H1 (cell line): ENCODE measurements at regions not wholly inside any gene's neighbourhood (a gene's known extent, or its start where the extent isn't known, plus 50 kb on each side); places are given as distances from the start of the nearest gene placed in this dataset.

Experiments
- CTCF ChIA-PET: fragments of 300-600 bp; sonication (Branson Sonifier 250); formaldehyde crosslinking; loops from one replicate; lab custom pipeline; 2021; ENCODE audit not compliant: partially characterized antibody; lab: Charles Lee
- POLR2A ChIA-PET: fragments of 300-600 bp; sonication (Branson Sonifier 250); formaldehyde crosslinking; loops from one replicate; lab custom pipeline; 2021; ENCODE audit warnings: inconsistent platforms; ENCODE audit not compliant: partially characterized antibody; lab: Charles Lee
- DNase-seq, 2 experiments: peaks; one replicate each; pipeline versions ENCODE4 v3.0.0 to v3.0.0-alpha.2; 2010 to 2022; ENCODE audit warnings: low spot score in 2 of 2, low read depth in 1 of 2, mixed read lengths in 1 of 2
- FAIRE-seq: peaks from 2 replicates; lab custom pipeline; 2011; peaks lifted over from hg19 to GRCh38; lab: Jason Lieb, UNC
- H2AFZ ChIP-seq: 2 replicates; pipeline ENCODE4 v1.8.1; 2012; ENCODE audit warnings: low read length, inconsistent platforms
- H2AK5ac ChIP-seq: 2 replicates; pipeline ENCODE4 v1.6.1; 2013; ENCODE audit warnings: low read depth, low read length
- H2BK120ac ChIP-seq: replicated peaks from 2 replicates; pipeline ENCODE3; 2013; ENCODE audit warnings: low read depth, low read length, inconsistent platforms
- H2BK12ac ChIP-seq: 2 replicates; pipeline ENCODE4 v1.6.1; 2013; ENCODE audit warnings: low read depth, low read length
- H2BK15ac ChIP-seq: 2 replicates; pipeline ENCODE4 v1.6.1; 2013; ENCODE audit warnings: low read length
- H2BK20ac ChIP-seq: 2 replicates; pipeline ENCODE4 v1.6.1; 2013; ENCODE audit warnings: low read length
- H2BK5ac ChIP-seq: 2 replicates; pipeline ENCODE4 v1.6.1; 2013; ENCODE audit warnings: low read depth, low read length
- H3K14ac ChIP-seq: 2 replicates; pipeline ENCODE4 v1.6.1; 2013; ENCODE audit warnings: inconsistent platforms; ENCODE audit not compliant: insufficient read length
- H3K18ac ChIP-seq: 2 replicates; pipeline ENCODE4 v1.6.1; 2013; ENCODE audit warnings: low read length; ENCODE audit errors: extremely low read depth
- H3K23ac ChIP-seq: 2 replicates; pipeline ENCODE4 v1.6.1; 2013; ENCODE audit warnings: inconsistent platforms; ENCODE audit not compliant: insufficient read length
- H3K23me2 ChIP-seq: 2 replicates; pipeline ENCODE4 v1.6.1; 2013; ENCODE audit warnings: low read depth, low read length
- H3K27ac ChIP-seq: 2 replicates; pipeline ENCODE4 v1.6.1; 2011; ENCODE audit warnings: low read depth, low read length, inconsistent platforms
- H3K27me3 ChIP-seq, 4 experiments: replicated peaks in 1 of 4; 1 replicate in 1 of 4; 2 replicates in 3 of 4; pipeline versions ENCODE4 v1.6.1 to v1.8.1; 2011 to 2013; ENCODE audit warnings: low read length in 3 of 4, mild to moderate bottlenecking in 3 of 4, inconsistent platforms in 2 of 4, mixed read lengths in 2 of 4, moderate library complexity in 1 of 4; ENCODE audit not compliant: control insufficient read depth in 3 of 4, insufficient read depth in 3 of 4; ENCODE audit errors: extremely low read depth in 1 of 4
- H3K36me3 ChIP-seq, 4 experiments: 2 replicates each; pipeline versions ENCODE4 v1.6.1 to v1.8.1; 2011 to 2013; ENCODE audit warnings: mild to moderate bottlenecking in 4 of 4, low read length in 3 of 4, moderate library complexity in 2 of 4, control low read depth in 1 of 4, inconsistent platforms in 1 of 4; ENCODE audit not compliant: insufficient read depth in 4 of 4, control insufficient read depth in 2 of 4
- H3K4ac ChIP-seq: replicated peaks from 2 replicates; pipeline ENCODE3; 2013; ENCODE audit warnings: low read length, low read depth, mixed read lengths, inconsistent platforms; ENCODE audit not compliant: insufficient read length
- H3K4me1 ChIP-seq, 4 experiments: replicated peaks in 1 of 4; 1 replicate in 1 of 4; 2 replicates in 3 of 4; pipeline versions ENCODE4 v1.6.1 to v1.8.1; 2011 to 2013; ENCODE audit warnings: low read length in 3 of 4, inconsistent platforms in 2 of 4, mixed read lengths in 1 of 4; ENCODE audit not compliant: insufficient read depth in 4 of 4, control insufficient read depth in 3 of 4
- H3K4me2 ChIP-seq, 2 experiments: 2 replicates each; pipeline versions ENCODE4 v1.6.1 to v1.8.1; 2011 to 2013; ENCODE audit warnings: low read depth in 2 of 2, low read length in 2 of 2, control low read depth in 1 of 2, inconsistent platforms in 1 of 2, mild to moderate bottlenecking in 1 of 2; ENCODE audit not compliant: insufficient read depth in 1 of 2
- H3K4me3 ChIP-seq, 4 experiments: fragments of 200-600, 300-600 bp in 1 of 4; sonication (generic), shearing (Covaris generic), sonication (Bioruptor Twin) in 1 of 4; 2 replicates each; pipeline versions ENCODE4 v1.5.1 to v1.8.1; 2011 to 2016; ENCODE audit warnings: low read length in 4 of 4, low read depth in 3 of 4, control low read depth in 2 of 4, inconsistent platforms in 2 of 4, mild to moderate bottlenecking in 2 of 4, mixed read lengths in 1 of 4, moderate library complexity in 1 of 4; ENCODE audit not compliant: insufficient read depth in 2 of 4; ENCODE audit errors: extremely low read depth in 1 of 4
- H3K56ac ChIP-seq: replicated peaks from 2 replicates; pipeline ENCODE3; 2013; ENCODE audit warnings: low read depth, mild to moderate bottlenecking, mixed read lengths, low read length, inconsistent platforms; ENCODE audit not compliant: insufficient read length
- H3K79me1 ChIP-seq: 2 replicates; pipeline ENCODE4 v1.6.1; 2013; ENCODE audit warnings: low read depth, low read length, control low read depth
- H3K79me2 ChIP-seq, 2 experiments: 2 replicates each; pipeline versions ENCODE4 v1.6.1 to v1.8.1; 2012 to 2013; ENCODE audit warnings: low read length in 2 of 2, mild to moderate bottlenecking in 2 of 2, inconsistent platforms in 1 of 2; ENCODE audit not compliant: insufficient read depth in 2 of 2, control insufficient read depth in 1 of 2
- H3K9ac ChIP-seq, 4 experiments: replicated peaks in 1 of 4; 1 replicate in 1 of 4; 2 replicates in 3 of 4; pipeline versions ENCODE4 v1.6.1 to v1.8.1; 2011 to 2013; ENCODE audit warnings: low read depth in 3 of 4, low read length in 3 of 4, control low read depth in 2 of 4, mild to moderate bottlenecking in 2 of 4, moderate library complexity in 2 of 4, inconsistent platforms in 1 of 4; ENCODE audit errors: extremely low read depth in 1 of 4
- H3K9me3 ChIP-seq, 2 experiments: 2 replicates each; pipeline versions ENCODE4 v1.6.1 to v1.8.1; 2012 to 2013; ENCODE audit warnings: mild to moderate bottlenecking in 2 of 2, moderate library complexity in 2 of 2, control low read depth in 1 of 2, inconsistent platforms in 1 of 2, low read depth in 1 of 2, low read length in 1 of 2, mixed read lengths in 1 of 2; ENCODE audit not compliant: insufficient read depth in 2 of 2
- H4K20me1 ChIP-seq, 2 experiments: replicated peaks in 1 of 2; 2 replicates each; pipeline versions ENCODE3 to v1.8.1; 2011 to 2013; ENCODE audit warnings: inconsistent platforms in 2 of 2, low read length in 2 of 2, mild to moderate bottlenecking in 1 of 2; ENCODE audit not compliant: insufficient read depth in 2 of 2, control insufficient read depth in 1 of 2
- H4K5ac ChIP-seq: 2 replicates; pipeline ENCODE4 v1.6.1; 2013; ENCODE audit warnings: low read length, low read depth, mixed read lengths, inconsistent platforms; ENCODE audit not compliant: insufficient read length
- H4K8ac ChIP-seq: 2 replicates; pipeline ENCODE4 v1.8.0; 2013; ENCODE audit warnings: mild to moderate bottlenecking, moderate library complexity, low read length, inconsistent platforms; ENCODE audit not compliant: insufficient read depth; ENCODE audit errors: extremely low read depth
- H4K91ac ChIP-seq: replicated peaks from 2 replicates; pipeline ENCODE3; 2013; ENCODE audit warnings: low read length, mixed read lengths, inconsistent platforms; ENCODE audit not compliant: insufficient read length
- EGR1 ChIP-seq: IDR thresholded peaks from 2 replicates; pipeline ENCODE4 v1.6.1; 2011; ENCODE audit warnings: low read depth, low read length, borderline replicate concordance
- JUND ChIP-seq: IDR thresholded peaks from 2 replicates; pipeline ENCODE4 v1.6.1; 2011; ENCODE audit warnings: mild to moderate bottlenecking, improper control_type of control experiment, low read length
- KDM1A ChIP-seq: fragments of 200-600, 300-600 bp; sonication (generic); IDR thresholded peaks from 2 replicates; pipeline ENCODE4 v1.7.1; 2016; ENCODE audit warnings: mild to moderate bottlenecking, low read length, borderline replicate concordance
- KDM4A ChIP-seq: IDR thresholded peaks from one replicate; pipeline ENCODE4 v1.7.1; 2012; ENCODE audit warnings: low read depth, mild to moderate bottlenecking, moderate library complexity, low read length, inconsistent platforms; ENCODE audit not compliant: severe bottlenecking
- KDM5A ChIP-seq: fragments of 200-600 bp; IDR thresholded peaks from 2 replicates; pipeline ENCODE4 v1.7.1; 2012; ENCODE audit warnings: mild to moderate bottlenecking, low read length, inconsistent platforms, mixed read lengths
- MAX ChIP-seq: IDR thresholded peaks from 2 replicates; pipeline ENCODE4 v1.6.1; 2012; ENCODE audit warnings: inconsistent platforms
- PHF8 ChIP-seq: fragments of 200-600 bp; sonication (generic); conservative IDR thresholded peaks from 2 replicates; pipeline ENCODE4 v1.7.1; 2012; ENCODE audit warnings: low read depth, mild to moderate bottlenecking, inconsistent platforms, low read length, moderate library complexity
- RFX5 ChIP-seq: IDR thresholded peaks from 2 replicates; pipeline ENCODE4 v1.6.1; 2011; ENCODE audit warnings: low read depth, low read length, improper control_type of control experiment, borderline replicate concordance
- SIN3A ChIP-seq, 2 experiments: IDR thresholded peaks in 1 of 2; conservative IDR thresholded peaks in 1 of 2; 2 replicates each; pipeline ENCODE4 v1.6.1; 2011 to 2012; ENCODE audit warnings: low read length in 2 of 2, improper control_type of control experiment in 1 of 2, low read depth in 1 of 2, mild to moderate bottlenecking in 1 of 2
- SIRT6 ChIP-seq: IDR thresholded peaks from one replicate; pipeline ENCODE4 v1.7.1; 2012; ENCODE audit warnings: low read length, inconsistent platforms
- SP1 ChIP-seq: IDR thresholded peaks from 2 replicates; pipeline ENCODE4 v1.6.1; 2011; ENCODE audit warnings: low read depth, low read length
- ZNF274 ChIP-seq: IDR thresholded peaks from 2 replicates; pipeline ENCODE4 v1.7.0; 2012; ENCODE audit warnings: low read length, borderline replicate concordance; ENCODE audit errors: extremely low read depth
- WGBS, 2 experiments: shearing (Covaris generic) in 1 of 2; methylation state at CpG; one replicate each; pipeline versions ENCODE4 v1.1.6 to v1.1.7; 2013 to 2015; ENCODE audit warnings: low lambda C conversion rate in 2 of 2, mixed read lengths in 2 of 2, inconsistent platforms in 1 of 2, low coverage in 1 of 2, missing lambda C conversion rate in 1 of 2; ENCODE audit not compliant: insufficient replicate concordance in 2 of 2, insufficient coverage in 1 of 2, insufficient read length in 1 of 2; ENCODE audit errors: extremely low coverage in 1 of 2, missing lambda C conversion rate in 1 of 2; 5-methylcytosine and 5-hydroxymethylcytosine counted together

GRCh38 chr9:110049699-110050450 is 158.1 kb downstream of the C9orf152 start:
- Histone ChIP-seq H3K9me3 (no peaks in the 10 kb centered on the region), H3K4me3 (peak overlapping the region; percentile 68 to 99 (median 86)), H2AK5ac (no peak overlapping the region), H4K8ac (no peak overlapping the region), H3K56ac (peak overlapping the region; percentile 42), H3K9ac (peak overlapping the region; percentile 29 to 59 (median 55); a peak in 5 of 7 replicates), H3K23ac (no peak overlapping the region), H3K27me3 (peaks cover 0 to 12% (median 7%) of the 10 kb centered on the region in 4 experiments; a peak in 4 of 7 replicates), H4K20me1 (peaks cover 5 to 8% of the 10 kb centered on the region in 2 experiments), H3K79me1 (peaks cover 2% of the 10 kb centered on the region; the same call in 1 of the 2 replicates), H2AFZ (no peak overlapping the region), H3K4me1 (peaks cover 4 to 10% (median 7%) of the 10 kb centered on the region in 4 experiments; a peak in 6 of 7 replicates), H3K18ac (peak overlapping the region; percentile 44; the same call in 1 of the 2 replicates), H2BK12ac (peak overlapping the region; percentile 64; the same call in 1 of the 2 replicates), H3K4me2 (peak overlapping the region; percentile 99 to 100), H3K36me3 (no peaks in the 10 kb centered on the region), H3K4ac (no peak overlapping the region), H2BK20ac (no peak overlapping the region), H3K14ac (no peak overlapping the region), H2BK5ac (no peak overlapping the region), H2BK120ac (no peak overlapping the region), H2BK15ac (peak overlapping the region; percentile 61), H4K5ac (no peak overlapping the region), H3K23me2 (peaks cover 16% of the 10 kb centered on the region), H4K91ac (no peak overlapping the region), H3K79me2 (peaks cover 0 to 55% of the 10 kb centered on the region in 2 experiments; a peak in 3 of 4 replicates), H3K27ac (no peak overlapping the region)
- FAIRE-seq = no peak
- CTCF ChIA-PET = interaction anchor here (0.9 to 1.7 kb wide), 9 partner anchors 8 to 145 kb away, joined by 3 to 6 read pairs (median 3); no protein-coding TSS in a partner anchor
- WGBS, 2 experiments = 4% methylated on average over 26 of the region's 26 CpGs; no CpG with 5 or more reads in 1 of the 2 experiments
- POLR2A ChIA-PET = interaction anchor here (0.8 to 2.0 kb wide), 4 partner anchors 11 to 207 kb away, joined by 3 to 7 read pairs (median 3); partner anchors contain the start of gene TXN
- DNase-seq = peak in 1 of 2 experiments; percentile 71
- TF ChIP-seq EGR1 = no peak
- TF ChIP-seq KDM4A = peak; percentile 34
- TF ChIP-seq SIRT6 = no peak
- TF ChIP-seq ZNF274 = no peak
- no peak for TF ChIP-seq KDM1A
- no peak for TF ChIP-seq JUND
- no peak for TF ChIP-seq RFX5
- TF ChIP-seq PHF8 = no peak
- TF ChIP-seq MAX = peak; percentile 18; the same call in 1 of the 2 replicates
- TF ChIP-seq KDM5A = no peak
- TF ChIP-seq SIN3A (conservative IDR thresholded peaks at IDR 0.05 in 1 of 2, IDR thresholded peaks at IDR 0.05 in 1 of 2; ENCODE audit: low read depth in 1 of 2, low read length in 2 of 2) = no peak
- TF ChIP-seq SP1 = no peak
